ENCODE measurements at regions not wholly inside any gene's neighbourhood (a gene's known extent, or its start where the extent isn't known, plus 50 kb on each side); places are given as distances from the start of the nearest gene placed in this dataset.

- H3K4me1 Mint-ChIP-seq, result no peaks in the 10 kb centered on the region
- no peak for ATAC-seq (ENCODE audit: low read depth)
These were observed 100.2 kb downstream of the MRM1 start for GRCh38 chr17:36701429-36702099.

GRCh38 chr17:36702636-36703035 is 101.3 kb downstream of the MRM1 start:
- Mint-ChIP-seq H3K27me3 (peaks cover 53% of the 10 kb centered on the region), H3K4me1 (no peaks in the 10 kb centered on the region), H3K27ac (no peak overlapping the region), H3K4me3 (no peak overlapping the region), H3K9me3 (no peaks in the 10 kb centered on the region), H3K36me3 (ENCODE audit: low read depth) (no peaks in the 10 kb centered on the region)
- DNase-seq, result no peak
- no peak for ATAC-seq (ENCODE audit: low read depth)
- ChIA-PET CTCF (no interaction called here), POLR2A (no interaction called here)
- intact Hi-C loops (cut with micrococcal nuclease), result no loop called here
- TF ChIP-seq, protein P1, sequence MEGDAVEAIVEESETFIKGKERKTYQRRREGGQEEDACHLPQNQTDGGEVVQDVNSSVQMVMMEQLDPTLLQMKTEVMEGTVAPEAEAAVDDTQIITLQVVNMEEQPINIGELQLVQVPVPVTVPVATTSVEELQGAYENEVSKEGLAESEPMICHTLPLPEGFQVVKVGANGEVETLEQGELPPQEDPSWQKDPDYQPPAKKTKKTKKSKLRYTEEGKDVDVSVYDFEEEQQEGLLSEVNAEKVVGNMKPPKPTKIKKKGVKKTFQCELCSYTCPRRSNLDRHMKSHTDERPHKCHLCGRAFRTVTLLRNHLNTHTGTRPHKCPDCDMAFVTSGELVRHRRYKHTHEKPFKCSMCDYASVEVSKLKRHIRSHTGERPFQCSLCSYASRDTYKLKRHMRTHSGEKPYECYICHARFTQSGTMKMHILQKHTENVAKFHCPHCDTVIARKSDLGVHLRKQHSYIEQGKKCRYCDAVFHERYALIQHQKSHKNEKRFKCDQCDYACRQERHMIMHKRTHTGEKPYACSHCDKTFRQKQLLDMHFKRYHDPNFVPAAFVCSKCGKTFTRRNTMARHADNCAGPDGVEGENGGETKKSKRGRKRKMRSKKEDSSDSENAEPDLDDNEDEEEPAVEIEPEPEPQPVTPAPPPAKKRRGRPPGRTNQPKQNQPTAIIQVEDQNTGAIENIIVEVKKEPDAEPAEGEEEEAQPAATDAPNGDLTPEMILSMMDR (IDR thresholded peaks at IDR 0.05), result no peak

More at GRCh38 chr17:36701429-36702099, 100.2 kb downstream of the MRM1 start:
- Mint-ChIP-seq H3K9me3 (no peaks in the 10 kb centered on the region), H3K4me3 (no peak overlapping the region), H3K27me3 (peaks cover 58% of the 10 kb centered on the region), H3K27ac (no peak overlapping the region), H3K36me3 (ENCODE audit: low read depth) (no peaks in the 10 kb centered on the region)
- DNase-seq, result no peak
- intact Hi-C loops (cut with micrococcal nuclease), result no loop called here
- TF ChIP-seq, protein P1 (IDR thresholded peaks at IDR 0.05), result no peak
- ChIA-PET CTCF (no interaction called here), POLR2A (no interaction called here)

- Mint-ChIP-seq H3K4me1 (no peaks in the 10 kb centered on the region), H3K36me3 (ENCODE audit: low read depth) (no peaks in the 10 kb centered on the region), H3K27ac (no peak overlapping the region), H3K4me3 (no peak overlapping the region), H3K27me3 (peaks cover 42% of the 10 kb centered on the region), H3K9me3 (no peaks in the 10 kb centered on the region)
- TF ChIP-seq, protein P1 (IDR thresholded peaks at IDR 0.05), result no peak
- ChIA-PET CTCF (no interaction called here), POLR2A (no interaction called here)
- DNase-seq (peak; percentile 30), ATAC-seq (ENCODE audit: low read depth) (peak; percentile 58)
- intact Hi-C loops (cut with micrococcal nuclease), result no loop called here
These were observed 102.5 kb downstream of the MRM1 start for GRCh38 chr17:36703860-36704266.

GRCh38 chr17:36705283-36705795 is 104.0 kb downstream of the MRM1 start:
- Mint-ChIP-seq H3K27me3 (peaks cover 36% of the 10 kb centered on the region), H3K4me3 (no peak overlapping the region), H3K27ac (no peak overlapping the region), H3K36me3 (ENCODE audit: low read depth) (no peaks in the 10 kb centered on the region), H3K4me1 (no peaks in the 10 kb centered on the region), H3K9me3 (no peaks in the 10 kb centered on the region)
- TF ChIP-seq, protein P1 (IDR thresholded peaks at IDR 0.05), result no peak
- DNase-seq (no peak), ATAC-seq (ENCODE audit: low read depth) (no peak)
- intact Hi-C loops (cut with micrococcal nuclease), result no loop called here
- ChIA-PET CTCF (interaction anchor here (1.0 to 1.6 kb wide), 2 partner anchors 103 to 343 kb away, joined by 3 to 4 read pairs; no protein-coding TSS in a partner anchor), POLR2A (no interaction called here)

GRCh38 chr17:36705874-36706731 is 104.7 kb downstream of the MRM1 start:
- Mint-ChIP-seq H3K27me3 (peaks cover 36% of the 10 kb centered on the region), H3K27ac (no peak overlapping the region), H3K9me3 (no peaks in the 10 kb centered on the region), H3K36me3 (ENCODE audit: low read depth) (no peaks in the 10 kb centered on the region), H3K4me1 (no peaks in the 10 kb centered on the region), H3K4me3 (no peak overlapping the region)
- ChIA-PET CTCF (interaction anchor here (1.1 to 1.6 kb wide), 3 partner anchors 50 to 103 kb away, joined by 3 to 5 read pairs (median 4); no protein-coding TSS in a partner anchor), POLR2A (no interaction called here)
- intact Hi-C loops (cut with micrococcal nuclease), result loop anchor here (1.0 to 2.0 kb wide), 2 partner anchors 49 to 341 kb away; no protein-coding TSS in a partner anchor
- ATAC-seq (ENCODE audit: low read depth) (peak; percentile 61), DNase-seq (no peak)
- TF ChIP-seq, protein P1 (IDR thresholded peaks at IDR 0.05), result no peak

Data from activated B cell treated with CpG ODN at 0.5 μM for 24 hours (primary cell).